NT2/D1 (cell line): ENCODE measurements at regions not wholly inside any gene's neighbourhood (a gene's known extent, or its start where the extent isn't known, plus 50 kb on each side); places are given as distances from the start of the nearest gene placed in this dataset.

ENCODE experiments used
- SUZ12 ChIP-seq: IDR thresholded peaks from 2 replicates; pipeline ENCODE4 v1.6.1; 2011; ENCODE audit not compliant: insufficient read length, insufficient read depth; ENCODE audit errors: extremely low read depth
- YY1 ChIP-seq: IDR thresholded peaks from 2 replicates; pipeline ENCODE4 v1.6.1; 2011; ENCODE audit not compliant: insufficient read length, insufficient read depth
- ZNF274 ChIP-seq: IDR thresholded peaks from 2 replicates; pipeline ENCODE4 v1.6.1; 2011; ENCODE audit warnings: mild to moderate bottlenecking, low read depth, low read length

DNA sequence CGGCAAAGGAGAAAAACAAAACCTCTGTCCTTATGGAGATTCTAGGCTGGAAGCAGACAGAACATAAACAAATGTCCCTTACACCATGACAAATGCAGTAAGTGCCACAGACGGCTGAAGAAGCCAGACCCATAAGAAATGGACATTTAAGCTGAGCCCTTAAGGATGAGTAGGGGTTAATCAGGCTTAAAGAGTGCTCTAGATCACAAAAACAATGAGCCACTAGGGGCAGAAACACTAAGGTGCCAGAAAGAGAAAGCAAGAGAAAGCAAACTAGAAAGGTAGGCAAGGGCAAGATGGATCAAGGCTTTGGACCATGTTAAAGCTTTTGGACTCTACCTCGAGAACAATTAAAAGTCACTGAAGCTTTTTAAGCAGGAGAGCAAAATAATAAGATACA is 326.9 kb upstream of the WWC1 start:
- TF ChIP-seq ZNF274 (no peak), SUZ12 (no peak), YY1 (no peak)
